Activated CD8-positive, alpha-beta memory T cell treated with anti-CD3 and anti-CD28 coated beads, Interleukin-2, amount 50 U/mL, for 24 hours (primary cell): ENCODE measurements at regions not wholly inside any gene's neighbourhood (a gene's known extent, or its start where the extent isn't known, plus 50 kb on each side); places are given as distances from the start of the nearest gene placed in this dataset.

Source experiments
- DNase-seq: peaks from one replicate; pipeline ENCODE4 v3.0.0-alpha.2; 2020; ENCODE audit errors: extremely low read depth

- no peak for DNase-seq
Observed at GRCh38 chr11:122234780-122235179, 118.8 kb upstream of the BLID start.

GRCh38 chr11:122234257-122234656 is 118.2 kb upstream of the BLID start:
- DNase-seq = no peak

- DNase-seq = no peak
Observed at GRCh38 chr11:122232985-122233384, 117.0 kb upstream of the BLID start.

- DNase-seq = no peak
Observed at GRCh38 chr11:122230385-122230755, 114.4 kb upstream of the BLID start.

GRCh38 chr11:122229481-122230384 is 113.7 kb upstream of the BLID start:
- no peak for DNase-seq

GRCh38 chr11:122229078-122229477 is 113.1 kb upstream of the BLID start:
- DNase-seq = no peak

- no peak for DNase-seq
Observed at GRCh38 chr11:122226810-122227379, 110.9 kb upstream of the BLID start.

GRCh38 chr11:122224867-122225266 is 108.9 kb upstream of the BLID start:
- DNase-seq = no peak

- DNase-seq = no peak
Observed at GRCh38 chr11:122220321-122220720, 104.3 kb upstream of the BLID start.

GRCh38 chr11:122219791-122220190 is 103.8 kb upstream of the BLID start:
- DNase-seq = no peak

GRCh38 chr11:122215244-122215992 is 99.4 kb upstream of the BLID start:
- no peak for DNase-seq

GRCh38 chr11:122214567-122214966 is 98.6 kb upstream of the BLID start:
- no peak for DNase-seq

- DNase-seq = no peak
Observed at GRCh38 chr11:122214080-122214479, 98.1 kb upstream of the BLID start.

- no peak for DNase-seq
Observed at GRCh38 chr11:122213171-122213570, 97.2 kb upstream of the BLID start.

GRCh38 chr11:122210367-122210997 is 94.5 kb upstream of the BLID start:
- DNase-seq = no peak

- DNase-seq = no peak
Observed at GRCh38 chr11:122209619-122210366, 93.8 kb upstream of the BLID start.

GRCh38 chr11:122207921-122208764 is 92.1 kb upstream of the BLID start:
- no peak for DNase-seq

GRCh38 chr11:122207505-122207904 is 91.5 kb upstream of the BLID start:
- no peak for DNase-seq

- no peak for DNase-seq
Observed at GRCh38 chr11:122205036-122205435, 89.0 kb upstream of the BLID start.

- DNase-seq = no peak
Observed at GRCh38 chr11:122204206-122204605, 88.2 kb upstream of the BLID start.
